ENCODE measurements at regions not wholly inside any gene's neighbourhood (a gene's known extent, or its start where the extent isn't known, plus 50 kb on each side); places are given as distances from the start of the nearest gene placed in this dataset.
A peak's percentile ranks its signal among the peaks of the same experiment; 100 is the strongest.
"Not testable (repeated sequence)": the region's sequence is repeated elsewhere in the genome, so short reads cannot be mapped to it uniquely, and the experiment has no call there.

DNA sequence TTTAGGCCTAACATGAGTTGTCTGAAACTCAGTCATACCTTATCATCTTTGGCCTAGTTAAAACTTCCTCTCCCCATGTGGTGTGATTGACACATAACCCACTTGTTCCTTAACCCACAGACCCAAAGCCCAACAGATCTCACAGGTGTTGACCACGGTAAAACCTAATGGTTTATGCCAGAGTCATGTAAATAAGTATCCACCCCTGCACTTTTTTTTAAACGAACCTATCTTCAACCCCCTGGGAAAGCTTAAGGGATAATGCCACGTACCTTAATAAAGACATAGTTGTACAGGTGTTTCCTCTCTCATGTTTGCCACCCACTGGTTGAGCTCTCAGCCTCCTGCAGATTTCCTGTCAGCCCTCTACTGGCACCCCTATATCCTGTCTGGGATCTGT, 709.3 kb upstream of the CCDC179 start:
- DNase-seq: no peak

DNA sequence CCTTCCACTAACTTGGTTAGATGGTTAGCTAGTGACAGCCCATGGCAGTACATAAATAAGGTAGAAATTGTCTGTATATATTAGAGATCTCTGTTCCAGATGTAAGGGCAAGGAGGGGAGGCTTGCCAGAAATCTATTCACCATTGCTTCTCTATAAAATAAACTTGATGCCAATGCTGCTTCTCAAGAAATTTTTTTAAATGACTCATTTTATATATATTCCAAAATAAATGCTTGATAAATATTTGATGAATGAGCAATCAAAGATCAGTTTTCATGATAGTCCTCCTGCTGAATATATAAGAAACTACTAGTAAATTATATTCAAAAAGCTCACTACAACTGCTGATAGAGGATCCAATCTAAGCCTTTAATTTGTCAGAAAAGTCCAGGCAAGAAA, 710.6 kb upstream of the CCDC179 start:
- DNase-seq: peak; percentile 66

DNA sequence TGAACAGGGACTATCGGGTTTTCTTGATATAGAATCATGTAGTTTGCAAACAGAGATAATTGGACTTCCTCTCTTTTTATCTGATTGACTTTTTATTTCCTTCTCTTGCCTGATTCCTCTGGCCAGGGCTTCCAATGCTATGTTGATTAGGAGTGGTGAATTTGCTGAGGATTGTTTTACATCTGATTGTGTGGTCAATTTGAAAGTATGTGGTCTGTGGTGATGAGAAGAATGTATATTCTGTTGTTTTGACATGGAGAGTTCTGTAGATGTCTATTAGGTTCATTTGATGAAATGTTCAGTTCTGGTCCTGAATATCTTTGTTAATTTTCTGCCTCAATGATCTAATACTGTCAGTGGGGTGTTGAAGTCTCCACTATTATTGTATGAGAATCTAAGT, 713.2 kb upstream of the CCDC179 start:
- DNase-seq: peak; percentile 58

DNA sequence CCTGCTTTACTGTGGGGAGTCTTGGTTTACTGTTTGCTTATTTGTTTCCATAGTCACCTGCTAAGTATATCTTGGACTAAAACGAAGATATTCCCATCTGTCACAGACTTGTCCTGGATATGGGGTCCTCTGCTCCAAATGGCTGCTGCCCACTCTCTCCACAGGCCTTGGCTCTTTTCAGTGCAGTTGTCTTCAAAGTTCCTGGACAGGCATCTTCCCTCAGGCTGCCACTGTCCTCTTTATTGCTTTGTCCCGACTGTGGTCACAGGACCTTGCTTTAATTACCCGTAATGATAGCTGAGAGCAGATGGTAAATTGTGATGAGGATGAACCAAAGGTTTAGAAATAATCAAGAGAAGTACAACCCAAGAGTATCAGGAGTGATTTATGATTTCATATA, 713.9 kb upstream of the CCDC179 start:
- no peak for DNase-seq

GRCh38 chr11:23577296-23577695, 717.0 kb upstream of the CCDC179 start:
- DNase-seq: no peak

DNA sequence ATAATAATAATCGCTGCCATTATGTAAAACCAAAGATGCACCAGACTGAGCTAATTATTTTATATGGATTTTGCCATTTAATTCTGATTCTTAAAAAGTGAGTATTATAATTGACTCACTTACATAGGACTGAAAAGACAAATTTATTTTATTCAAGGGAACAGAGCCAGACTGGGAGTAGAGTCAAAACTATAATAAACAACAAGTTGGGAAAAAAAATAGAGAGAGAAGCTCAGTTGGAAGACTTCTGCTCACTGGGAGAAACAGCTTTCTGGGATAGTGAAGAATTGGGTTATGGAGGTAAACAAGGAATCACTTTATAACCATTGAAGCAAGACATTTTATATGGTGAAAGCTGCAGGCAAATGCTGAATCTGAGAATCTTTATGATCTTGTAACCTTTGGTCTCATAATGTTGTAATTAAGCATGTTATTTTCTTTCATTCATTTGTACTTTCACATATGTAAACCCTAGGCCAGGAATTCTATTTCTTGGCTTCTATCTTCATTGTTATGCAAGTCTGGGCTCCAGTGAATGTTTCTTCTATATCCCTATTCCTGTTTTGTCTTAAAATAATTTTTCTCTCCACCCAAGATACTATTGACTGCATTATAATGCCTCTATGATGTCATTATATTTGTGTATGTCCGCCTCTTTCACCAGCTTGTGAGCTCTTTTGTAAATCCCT, 725.3 kb upstream of the CCDC179 start:
- DNase-seq: no peak

DNA sequence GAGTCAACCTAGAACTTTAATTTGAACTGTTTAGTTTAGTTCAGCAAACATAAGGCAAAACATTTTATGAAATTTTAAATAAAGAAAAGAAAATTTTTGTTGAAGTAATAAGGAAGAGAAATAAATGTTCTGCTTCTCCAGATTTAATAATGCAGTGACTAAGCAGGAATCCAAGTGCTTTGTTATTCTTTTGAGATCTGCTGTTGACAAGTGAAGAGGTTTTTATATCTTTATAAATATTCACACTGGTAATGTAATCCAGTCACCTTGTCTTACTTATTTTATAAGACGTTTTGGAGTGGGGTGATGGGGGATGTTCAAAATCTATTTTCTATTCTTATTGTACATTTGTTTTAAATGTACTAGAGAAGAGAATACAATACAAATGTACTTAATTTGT, 725.9 kb upstream of the CCDC179 start:
- DNase-seq: peak; percentile 34

GRCh38 chr11:23590596-23591308, 730.5 kb upstream of the CCDC179 start:
- DNase-seq: no peak

- DNase-seq: no peak
These were observed 734.5 kb upstream of the CCDC179 start for GRCh38 chr11:23594755-23595154.

DNA sequence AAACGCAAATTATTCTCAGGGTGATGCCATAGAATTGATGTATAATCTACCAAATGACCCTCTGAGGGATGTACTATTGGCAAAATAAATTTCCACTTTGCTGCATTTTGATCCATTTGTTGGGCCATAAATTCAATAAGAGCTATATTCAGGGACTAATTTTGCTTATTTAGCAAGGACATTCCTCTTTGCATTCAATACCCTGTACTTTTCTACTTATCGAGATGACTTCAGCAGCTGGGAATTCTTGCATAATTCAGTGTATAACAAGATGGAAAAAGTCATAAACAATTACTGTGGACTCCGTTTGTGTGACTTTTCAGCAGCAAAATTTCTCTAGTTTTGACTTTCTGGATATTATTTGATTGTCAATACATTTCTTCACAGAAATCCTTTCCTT, 744.7 kb upstream of the CCDC179 start:
- no peak for DNase-seq

DNA sequence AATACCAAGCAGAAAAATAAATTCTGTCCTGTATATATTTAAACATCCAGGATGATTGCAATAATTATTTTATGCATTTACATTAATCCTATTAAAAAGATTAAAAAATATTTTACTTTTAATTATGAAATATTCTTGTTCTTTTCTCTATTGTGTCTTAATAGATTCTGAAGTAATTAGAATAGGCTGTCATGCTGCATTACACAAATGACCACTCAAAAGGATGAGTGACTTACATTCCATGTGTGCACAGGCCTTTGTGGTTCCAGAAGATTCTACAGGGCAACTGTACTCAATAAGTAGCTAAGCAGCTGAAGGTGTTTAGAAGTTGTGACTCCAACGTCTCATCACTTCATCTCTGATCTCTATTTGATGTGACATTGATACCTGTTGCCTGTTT, 745.9 kb upstream of the CCDC179 start:
- no peak for DNase-seq

- DNase-seq: no peak
These were observed 751.5 kb upstream of the CCDC179 start for GRCh38 chr11:23611726-23612125.

DNA sequence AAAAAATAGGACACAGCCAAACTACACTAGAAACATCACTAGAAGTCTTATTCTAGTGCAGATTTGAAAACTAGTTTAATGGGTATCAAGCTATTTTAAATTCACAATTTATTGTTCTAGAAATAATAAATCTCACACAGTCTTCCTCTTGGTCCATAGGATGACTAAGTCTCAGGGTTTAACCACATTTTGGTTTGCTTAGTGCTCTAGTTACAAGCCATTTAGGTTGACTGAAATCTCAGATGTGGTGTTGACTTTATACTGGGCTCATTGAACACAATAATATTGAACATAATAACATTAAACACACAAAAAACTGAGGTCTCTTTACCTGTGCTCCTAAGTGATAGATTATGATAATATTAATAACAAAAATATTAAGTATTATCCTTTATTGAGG, 760.3 kb upstream of the CCDC179 start:
- no peak for DNase-seq

DNA sequence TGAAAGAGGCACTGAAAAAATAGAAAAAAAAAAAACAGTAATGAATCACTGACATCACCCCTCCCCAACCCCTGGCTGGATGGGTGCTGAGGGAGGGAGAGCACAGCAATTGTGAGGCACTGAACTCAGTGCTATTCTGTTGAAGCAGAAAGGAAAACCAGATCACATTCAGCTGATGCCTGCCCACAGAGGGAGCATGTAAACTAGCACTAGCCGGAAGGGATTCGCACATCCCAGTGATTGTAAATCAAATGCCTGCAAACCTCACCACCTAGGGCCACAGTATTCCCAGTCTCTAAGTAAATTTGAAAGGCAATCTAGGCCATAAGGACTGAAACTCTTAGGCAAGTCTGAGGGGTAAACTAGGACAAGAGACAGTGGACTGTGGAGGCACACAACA, 772.0 kb upstream of the CCDC179 start:
- DNase-seq: no peak

- no peak for DNase-seq
These were observed 784.2 kb upstream of the CCDC179 start for GRCh38 chr11:23644443-23644842.

DNA sequence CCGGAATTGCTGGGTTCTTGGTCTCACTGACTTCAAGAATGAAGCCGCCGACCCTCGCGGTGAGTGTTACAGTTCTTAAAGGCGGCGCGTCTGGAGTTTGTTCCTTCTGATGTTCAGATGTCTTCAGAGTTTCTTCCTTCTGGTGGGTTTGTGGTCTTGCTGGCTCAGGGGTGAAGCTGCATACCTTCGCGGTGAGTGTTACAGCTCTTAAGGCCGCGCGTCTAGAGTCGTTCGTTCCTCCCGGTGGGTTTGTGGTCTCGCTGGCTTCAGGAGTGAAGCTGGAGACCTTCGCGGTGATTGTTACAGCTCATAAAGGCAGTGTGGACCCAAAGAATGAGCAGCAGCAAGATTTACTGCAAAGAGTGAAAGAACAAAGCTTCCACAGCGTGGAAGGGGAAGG, 792.1 kb upstream of the CCDC179 start:
- not testable (repeated sequence) for DNase-seq

- no peak for DNase-seq
These were observed 792.9 kb upstream of the CCDC179 start for GRCh38 chr11:23653071-23653675.

DNA sequence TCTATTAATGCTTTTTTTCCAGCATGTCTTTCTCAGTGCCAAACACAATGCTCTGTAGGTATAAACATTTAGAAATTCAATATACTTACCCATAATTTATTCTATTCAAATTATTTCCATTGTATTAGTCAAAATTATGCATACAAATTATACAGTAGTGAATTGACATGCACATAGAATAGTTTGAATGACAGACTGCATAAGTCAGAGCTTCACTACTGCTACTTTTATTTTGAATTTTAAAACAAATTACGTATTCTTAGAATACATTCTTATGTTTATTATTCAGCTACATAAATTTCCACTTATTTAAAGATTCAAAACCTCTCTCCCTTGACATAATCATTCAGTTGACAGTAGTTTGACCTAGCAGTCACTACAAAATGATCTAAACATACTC, 808.0 kb upstream of the CCDC179 start:
- DNase-seq: no peak

- DNase-seq: no peak
These were observed 813.1 kb upstream of the CCDC179 start for GRCh38 chr11:23673366-23673765.

DNA sequence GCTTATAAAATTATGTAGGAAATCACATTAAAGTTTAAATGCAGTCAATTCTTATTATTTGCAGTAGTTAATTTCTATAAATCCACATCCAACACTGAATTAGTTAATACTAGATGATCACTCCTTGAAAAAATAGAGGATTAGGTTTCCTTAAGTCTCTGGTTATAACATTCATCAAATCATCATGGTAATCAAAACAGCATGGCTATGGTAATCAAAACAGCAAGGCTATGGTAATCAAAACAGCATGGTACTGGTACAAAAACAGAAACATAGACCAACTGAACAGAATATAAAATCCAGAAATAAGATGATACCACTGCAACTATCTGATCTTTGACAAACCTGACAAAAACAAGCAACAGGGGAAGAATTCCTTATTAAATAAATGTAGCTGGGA, 814.6 kb upstream of the CCDC179 start:
- peak; percentile 21 for DNase-seq

GRCh38 chr11:23679041-23679440, 817.8 kb upstream of the LUZP2 start:
- no peak for DNase-seq

- no peak for DNase-seq
These were observed 816.9 kb upstream of the LUZP2 start for GRCh38 chr11:23679981-23680380.

DNA sequence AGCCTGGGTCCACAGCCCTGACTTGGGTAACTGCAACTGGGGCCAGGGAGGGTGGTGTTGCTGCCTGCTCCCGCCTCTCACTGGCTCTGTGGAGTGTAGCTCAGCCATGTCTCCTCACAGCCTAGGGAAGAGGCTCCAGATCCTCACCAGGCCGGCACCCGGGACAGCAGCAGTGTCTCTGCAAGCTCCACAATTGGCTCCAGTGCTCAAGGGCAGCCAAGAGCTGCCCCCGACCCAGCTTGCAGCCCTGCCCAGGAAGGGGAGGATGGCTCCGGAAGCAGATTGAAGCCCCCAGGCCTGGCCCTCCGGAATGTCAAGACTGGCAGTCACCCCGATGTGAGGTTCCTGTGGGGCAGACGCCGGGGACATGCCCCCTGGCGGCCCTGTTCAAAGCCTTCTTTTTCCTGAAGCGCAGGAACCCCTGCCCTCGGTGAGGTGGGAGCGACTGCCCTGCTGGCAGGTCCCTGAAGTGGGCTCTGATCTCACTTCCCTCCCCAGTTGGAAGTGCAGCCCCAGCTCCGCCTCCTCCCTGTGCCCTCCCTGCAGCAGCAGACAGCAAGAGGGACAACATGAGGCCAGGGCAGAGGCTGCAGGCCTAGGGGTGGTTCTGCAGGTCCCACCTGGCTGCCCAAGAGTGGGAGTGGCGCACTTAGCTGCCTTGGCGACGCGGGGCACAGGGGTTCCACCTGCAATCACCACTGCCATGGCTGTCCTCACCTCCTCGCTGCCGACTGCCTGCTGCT, 816.2 kb upstream of the LUZP2 start:
- no peak for DNase-seq
